HG03196 (cell line): ENCODE measurements at regions not wholly inside any gene's neighbourhood (a gene's known extent, or its start where the extent isn't known, plus 50 kb on each side); places are given as distances from the start of the nearest gene placed in this dataset.

Experiments used
- ATAC-seq: cut with Tn5 transposase; IDR thresholded peaks from one replicate; pipeline ENCODE4 v1.9.1; 2021; ENCODE audit not compliant: unreplicated experiment

GRCh38 chr5:153432583-153432982, 57.9 kb upstream of the GRIA1 start:
- ATAC-seq = no peak

GRCh38 chr5:153437251-153437650, 53.2 kb upstream of the GRIA1 start:
- no peak for ATAC-seq

DNA sequence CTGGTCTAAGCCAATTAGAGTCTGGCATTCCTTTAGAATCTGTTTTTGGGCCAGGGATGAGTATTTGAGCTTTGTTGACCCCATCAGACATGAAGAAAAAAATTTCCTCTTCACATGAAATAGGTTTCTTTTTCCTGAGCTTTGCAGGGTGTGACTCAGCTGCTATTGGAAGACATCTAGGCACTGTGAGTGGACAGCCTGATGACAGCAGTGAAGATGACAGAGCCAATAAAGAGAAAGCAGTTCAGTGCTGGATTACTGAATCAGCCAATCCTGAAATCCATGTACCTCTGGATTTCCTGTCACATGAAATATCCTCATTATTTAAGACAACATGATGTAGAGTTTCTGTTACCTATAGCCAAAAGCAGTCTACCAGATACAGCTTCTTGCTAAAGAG, 51.3 kb upstream of the GRIA1 start:
- no peak for ATAC-seq
